ENCODE measurements at regions not wholly inside any gene's neighbourhood (a gene's known extent, or its start where the extent isn't known, plus 50 kb on each side); places are given as distances from the start of the nearest gene placed in this dataset.

DNA sequence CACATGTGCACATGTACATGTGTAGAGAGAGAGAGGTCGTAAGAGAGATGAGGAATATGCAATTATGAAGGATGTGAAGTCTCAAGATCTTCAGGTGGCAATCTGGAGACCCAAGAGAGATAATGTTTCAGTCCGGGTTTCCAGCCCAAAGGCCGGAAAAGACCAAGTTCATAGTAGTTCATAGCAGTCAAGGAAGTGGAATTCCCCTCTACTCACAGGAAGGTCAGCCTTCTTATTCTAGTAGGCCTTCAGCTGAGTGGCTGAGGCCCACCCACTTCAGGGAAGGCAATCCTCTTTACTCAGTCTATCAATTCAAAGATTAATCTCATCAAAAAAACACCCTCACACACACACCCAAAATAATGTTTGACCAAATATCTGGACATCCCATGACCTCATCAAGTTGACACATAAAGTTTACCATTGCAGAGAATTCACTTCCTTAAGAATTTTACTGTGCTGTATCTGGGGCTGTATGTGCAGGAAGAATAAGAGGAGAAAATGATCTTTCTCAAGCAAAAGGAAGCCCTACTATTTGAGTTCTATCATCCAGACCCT lies 114.6 kb downstream of the TNFSF18 start:
- FAIRE-seq, result no peak

DNA sequence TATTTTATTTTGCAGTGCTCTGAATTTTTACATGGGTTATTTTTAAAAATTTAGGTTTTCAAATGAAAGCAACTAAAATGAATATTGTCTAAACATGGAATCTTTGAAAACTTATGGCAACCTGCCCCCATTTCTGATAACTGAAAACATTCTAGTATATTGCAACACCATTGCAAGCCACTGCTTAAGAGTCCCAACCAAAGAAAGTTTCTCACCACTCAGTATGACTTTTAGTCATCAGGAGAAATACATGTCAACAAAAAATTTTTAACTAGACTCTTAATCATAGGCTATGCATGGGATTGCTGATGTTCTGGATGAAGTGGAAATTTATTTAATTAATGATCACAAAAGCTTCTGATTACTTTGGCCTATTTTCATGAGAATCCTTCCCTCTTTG lies 112.1 kb downstream of the TNFSF18 start:
- TF ChIP-seq EZH2 (IDR thresholded peaks at IDR 0.05; ENCODE audit: low read length), result no peak
- TF ChIP-seq, protein P1, sequence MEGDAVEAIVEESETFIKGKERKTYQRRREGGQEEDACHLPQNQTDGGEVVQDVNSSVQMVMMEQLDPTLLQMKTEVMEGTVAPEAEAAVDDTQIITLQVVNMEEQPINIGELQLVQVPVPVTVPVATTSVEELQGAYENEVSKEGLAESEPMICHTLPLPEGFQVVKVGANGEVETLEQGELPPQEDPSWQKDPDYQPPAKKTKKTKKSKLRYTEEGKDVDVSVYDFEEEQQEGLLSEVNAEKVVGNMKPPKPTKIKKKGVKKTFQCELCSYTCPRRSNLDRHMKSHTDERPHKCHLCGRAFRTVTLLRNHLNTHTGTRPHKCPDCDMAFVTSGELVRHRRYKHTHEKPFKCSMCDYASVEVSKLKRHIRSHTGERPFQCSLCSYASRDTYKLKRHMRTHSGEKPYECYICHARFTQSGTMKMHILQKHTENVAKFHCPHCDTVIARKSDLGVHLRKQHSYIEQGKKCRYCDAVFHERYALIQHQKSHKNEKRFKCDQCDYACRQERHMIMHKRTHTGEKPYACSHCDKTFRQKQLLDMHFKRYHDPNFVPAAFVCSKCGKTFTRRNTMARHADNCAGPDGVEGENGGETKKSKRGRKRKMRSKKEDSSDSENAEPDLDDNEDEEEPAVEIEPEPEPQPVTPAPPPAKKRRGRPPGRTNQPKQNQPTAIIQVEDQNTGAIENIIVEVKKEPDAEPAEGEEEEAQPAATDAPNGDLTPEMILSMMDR (optimal IDR thresholded peaks at IDR 0.05 in 1 of 3, IDR thresholded peaks at IDR 0.05 in 1 of 3, conservative IDR thresholded peaks at IDR 0.05 in 1 of 3; ENCODE audit: extremely low read depth in 1 of 3, insufficient read depth in 2 of 3, low read length in 3 of 3), result no peak
- Histone ChIP-seq H3K4me2 (ENCODE audit: control insufficient read depth, extremely low read depth, insufficient read depth, low read depth, low read length) (no peak overlapping the region), H3K79me2 (ENCODE audit: control insufficient read depth, insufficient read depth, low read length) (no peaks in the 10 kb centered on the region), H4K20me1 (ENCODE audit: control insufficient read depth, extremely low read depth, insufficient read depth, low read length) (no peaks in the 10 kb centered on the region), H3K4me1 (ENCODE audit: control insufficient read depth, extremely low read depth, insufficient read depth, low read length) (peaks cover 19% of the 10 kb centered on the region), H3K4me3 (ENCODE audit: control insufficient read depth in 2 of 3, extremely low read depth in 1 of 3, insufficient read depth in 2 of 3, low read depth in 1 of 3, low read length in 3 of 3) (no peak overlapping the region), H3K9ac (ENCODE audit: control insufficient read depth, extremely low read depth, insufficient read depth, low read length) (no peak overlapping the region), H3K9me3 (ENCODE audit: control insufficient read depth, low read depth, low read length) (peaks cover 2% of the 10 kb centered on the region), H3K27ac (ENCODE audit: control insufficient read depth, insufficient read depth, low read length) (no peak overlapping the region), H3K27me3 (ENCODE audit: control insufficient read depth, extremely low read depth, insufficient read depth, low read length) (no peaks in the 10 kb centered on the region), H2AFZ (ENCODE audit: control insufficient read depth, low read length) (no peak overlapping the region), H3K36me3 (ENCODE audit: control insufficient read depth in 2 of 2, extremely low read depth in 1 of 2, insufficient read depth in 2 of 2, low read length in 2 of 2) (no peaks in the 10 kb centered on the region), H3K9me1 (ENCODE audit: control insufficient read depth, extremely low read depth, insufficient read depth, low read length) (no peaks in the 10 kb centered on the region)
- FAIRE-seq (no peak), DNase-seq (ENCODE audit: low read depth, low spot score) (no peak)
- dilution Hi-C loops (cut with MboI; ENCODE audit: extremely low pct_ligation_motif_present, low sequenced_read_pairs), result no loop called here

More for the DNA sequence above, 114.6 kb downstream of the TNFSF18 start:
- H3K79me2 ChIP-seq (ENCODE audit: control insufficient read depth, insufficient read depth, low read length), result no peaks in the 10 kb centered on the region
- H3K36me3 ChIP-seq (ENCODE audit: control insufficient read depth in 2 of 2, extremely low read depth in 1 of 2, insufficient read depth in 2 of 2, low read length in 2 of 2), result no peaks in the 10 kb centered on the region
- no peak for TF ChIP-seq EZH2 (IDR thresholded peaks at IDR 0.05; ENCODE audit: low read length)
- TF ChIP-seq, protein P1 (optimal IDR thresholded peaks at IDR 0.05 in 1 of 3, IDR thresholded peaks at IDR 0.05 in 1 of 3, conservative IDR thresholded peaks at IDR 0.05 in 1 of 3; ENCODE audit: extremely low read depth in 1 of 3, insufficient read depth in 2 of 3, low read length in 3 of 3), result no peak
- DNase-seq (ENCODE audit: low read depth, low spot score), result no peak
- H3K9ac ChIP-seq (ENCODE audit: control insufficient read depth, extremely low read depth, insufficient read depth, low read length), result no peak overlapping the region
- H3K4me3 ChIP-seq (ENCODE audit: control insufficient read depth in 2 of 3, extremely low read depth in 1 of 3, insufficient read depth in 2 of 3, low read depth in 1 of 3, low read length in 3 of 3), result no peak overlapping the region
- peaks cover 30% of the 10 kb centered on the region for H3K4me1 ChIP-seq (ENCODE audit: control insufficient read depth, extremely low read depth, insufficient read depth, low read length)
- no peaks in the 10 kb centered on the region for H3K9me1 ChIP-seq (ENCODE audit: control insufficient read depth, extremely low read depth, insufficient read depth, low read length)
- no peak overlapping the region for H3K4me2 ChIP-seq (ENCODE audit: control insufficient read depth, extremely low read depth, insufficient read depth, low read depth, low read length)
- H4K20me1 ChIP-seq (ENCODE audit: control insufficient read depth, extremely low read depth, insufficient read depth, low read length), result no peaks in the 10 kb centered on the region
- H3K9me3 ChIP-seq (ENCODE audit: control insufficient read depth, low read depth, low read length), result peaks cover 2% of the 10 kb centered on the region
- H3K27ac ChIP-seq (ENCODE audit: control insufficient read depth, insufficient read depth, low read length), result no peak overlapping the region
- H2AFZ ChIP-seq (ENCODE audit: control insufficient read depth, low read length), result no peak overlapping the region
- dilution Hi-C loops (cut with MboI; ENCODE audit: extremely low pct_ligation_motif_present, low sequenced_read_pairs), result no loop called here
- no peaks in the 10 kb centered on the region for H3K27me3 ChIP-seq (ENCODE audit: control insufficient read depth, extremely low read depth, insufficient read depth, low read length)
